BLaER1 treated with 17β-estradiol and CSF1 and Interleukin-3, amounts not matched to agents 10 nM and 100 nM (cell line): ENCODE measurements at regions not wholly inside any gene's neighbourhood (a gene's known extent, or its start where the extent isn't known, plus 50 kb on each side); places are given as distances from the start of the nearest gene placed in this dataset.

Source experiments
- H3K27ac ChIP-seq, 11 experiments: shearing (Covaris generic); formaldehyde crosslinking; 2 replicates each; pipeline ENCODE4 v1.8.1; 2022
- H3K27me3 ChIP-seq, 11 experiments: shearing (Covaris generic); formaldehyde crosslinking; 2 replicates each; pipeline ENCODE4 v1.8.1; 2022
- H3K36me3 ChIP-seq, 11 experiments: shearing (Covaris generic); formaldehyde crosslinking; 2 replicates each; pipeline ENCODE4 v1.8.1; 2022
- H3K4me1 ChIP-seq, 10 experiments: shearing (Covaris generic); formaldehyde crosslinking; 2 replicates each; pipeline ENCODE4 v1.8.1; 2022
- H3K4me2 ChIP-seq, 11 experiments: shearing (Covaris generic); formaldehyde crosslinking; 2 replicates each; pipeline ENCODE4 v1.8.1; 2022
- H3K4me3 ChIP-seq, 10 experiments: shearing (Covaris generic); formaldehyde crosslinking; 2 replicates each; pipeline ENCODE4 v1.8.1; 2022
- H3K9ac ChIP-seq, 11 experiments: shearing (Covaris generic); formaldehyde crosslinking; 2 replicates each; pipeline ENCODE4 v1.8.1; 2022
- H3K9me3 ChIP-seq, 11 experiments: shearing (Covaris generic); formaldehyde crosslinking; replicated peaks in 1 of 11; 2 replicates each; pipeline ENCODE4 v1.8.1; 2022
- H4K20me1 ChIP-seq, 11 experiments: shearing (Covaris generic); formaldehyde crosslinking; 2 replicates each; pipeline ENCODE4 v1.8.1; 2022
- Cebpa-rat ChIP-seq, 11 experiments: shearing (Covaris generic); IDR thresholded peaks; 2 replicates each; pipeline ENCODE4 v1.8.1; 2022

- Histone ChIP-seq H3K4me2 (no peak overlapping the region), H3K36me3 (no peaks in the 10 kb centered on the region), H3K27me3 (no peaks in the 10 kb centered on the region), H3K9me3 (peaks cover 13 to 17% (median 15%) of the 10 kb centered on the region in 11 experiments), H3K27ac (no peak overlapping the region), H4K20me1 (peaks cover 0 to 1% (median 0%) of the 10 kb centered on the region in 11 experiments; a peak in 4 of 22 replicates), H3K4me1 (peaks cover 0 to 38% (median 26%) of the 10 kb centered on the region in 10 experiments; a peak in 15 of 20 replicates), H3K4me3 (no peak overlapping the region), H3K9ac (no peak overlapping the region)
- no peak for TF ChIP-seq Cebpa-rat (IDR thresholded peaks at IDR 0.05)
Measured at GRCh38 chr11:70619591-70619990, 221.3 kb downstream of the CTTN start.

GRCh38 chr11:70620510-70621184, 222.3 kb downstream of the CTTN start:
- Histone ChIP-seq H3K4me2 (no peak overlapping the region), H3K9ac (no peak overlapping the region), H3K36me3 (no peaks in the 10 kb centered on the region), H4K20me1 (peaks cover 0 to 7% (median 0%) of the 10 kb centered on the region in 11 experiments; a peak in 5 of 22 replicates), H3K9me3 (peaks cover 2 to 7% (median 5%) of the 10 kb centered on the region in 11 experiments), H3K4me1 (peaks cover 0 to 42% (median 29%) of the 10 kb centered on the region in 10 experiments; a peak in 15 of 20 replicates), H3K4me3 (no peak overlapping the region), H3K27ac (no peak overlapping the region), H3K27me3 (no peaks in the 10 kb centered on the region)
- TF ChIP-seq Cebpa-rat (IDR thresholded peaks at IDR 0.05) = peak in 1 of 11 experiments; percentile 50; a peak in 3 of 22 replicates

GRCh38 chr11:70621241-70621640, 222.9 kb downstream of the CTTN start:
- Histone ChIP-seq H3K4me3 (no peak overlapping the region), H3K9me3 (peaks cover 0 to under 1% (median 0%) of the 10 kb centered on the region in 11 experiments; a peak in 3 of 22 replicates), H3K4me2 (no peak overlapping the region), H4K20me1 (peaks cover 0 to 7% (median 0%) of the 10 kb centered on the region in 11 experiments; a peak in 5 of 22 replicates), H3K36me3 (no peaks in the 10 kb centered on the region), H3K9ac (no peak overlapping the region), H3K27me3 (no peaks in the 10 kb centered on the region), H3K27ac (no peak overlapping the region), H3K4me1 (peaks cover 0 to 48% (median 29%) of the 10 kb centered on the region in 10 experiments; a peak in 15 of 20 replicates)
- no peak for TF ChIP-seq Cebpa-rat (IDR thresholded peaks at IDR 0.05)

- no peaks in the 10 kb centered on the region for H3K27me3 ChIP-seq
- no peak overlapping the region for H3K27ac ChIP-seq
- no peak overlapping the region for H3K4me2 ChIP-seq
- H3K36me3 ChIP-seq = no peaks in the 10 kb centered on the region
- no peaks in the 10 kb centered on the region; a peak in 3 of 22 replicates for H3K9me3 ChIP-seq
- no peak overlapping the region for H3K9ac ChIP-seq
- H4K20me1 ChIP-seq = peaks cover 0 to 7% (median 0%) of the 10 kb centered on the region in 11 experiments; a peak in 5 of 22 replicates
- H3K4me3 ChIP-seq = no peak overlapping the region
- TF ChIP-seq Cebpa-rat (IDR thresholded peaks at IDR 0.05) = no peak
- peaks cover 0 to 42% (median 21%) of the 10 kb centered on the region in 10 experiments; a peak in 15 of 20 replicates for H3K4me1 ChIP-seq
Measured at GRCh38 chr11:70622091-70622490, 223.8 kb downstream of the CTTN start.

GRCh38 chr11:70623906-70624597, 225.7 kb downstream of the CTTN start:
- TF ChIP-seq Cebpa-rat (IDR thresholded peaks at IDR 0.05) = no peak
- Histone ChIP-seq H3K9me3 (no peaks in the 10 kb centered on the region; a peak in 3 of 22 replicates), H3K4me2 (peak overlapping the region in 9 of 11 experiments; percentile 24 to 84 (median 61); a peak in 16 of 22 replicates), H3K4me1 (peaks cover 5 to 39% (median 21%) of the 10 kb centered on the region in 10 experiments; a peak in 19 of 20 replicates), H3K27ac (no peak overlapping the region), H3K27me3 (no peaks in the 10 kb centered on the region), H4K20me1 (peaks cover 0 to 16% (median 0%) of the 10 kb centered on the region in 11 experiments; a peak in 7 of 22 replicates), H3K4me3 (no peak overlapping the region), H3K9ac (no peak overlapping the region), H3K36me3 (no peaks in the 10 kb centered on the region)

- Histone ChIP-seq H3K4me2 (peak overlapping the region in 8 of 11 experiments; percentile 24 to 84 (median 61); a peak in 13 of 22 replicates), H3K9me3 (no peaks in the 10 kb centered on the region; a peak in 3 of 22 replicates), H4K20me1 (peaks cover 0 to 21% (median 0%) of the 10 kb centered on the region in 11 experiments; a peak in 7 of 22 replicates), H3K27me3 (no peaks in the 10 kb centered on the region), H3K36me3 (no peaks in the 10 kb centered on the region), H3K4me3 (no peak overlapping the region), H3K9ac (no peak overlapping the region), H3K4me1 (peaks cover 5 to 39% (median 23%) of the 10 kb centered on the region in 10 experiments; a peak in 19 of 20 replicates), H3K27ac (no peak overlapping the region)
- TF ChIP-seq Cebpa-rat (IDR thresholded peaks at IDR 0.05) = no peak
Measured at GRCh38 chr11:70624598-70624993, 226.3 kb downstream of the CTTN start.

GRCh38 chr11:70625051-70625450, 226.7 kb downstream of the CTTN start:
- H3K9me3 ChIP-seq = no peaks in the 10 kb centered on the region; a peak in 3 of 22 replicates

GRCh38 chr11:70625582-70626518, 227.5 kb downstream of the CTTN start:
- no peaks in the 10 kb centered on the region; a peak in 1 of 22 replicates for H3K9me3 ChIP-seq
- H3K4me2 ChIP-seq = no peak overlapping the region
- no peak overlapping the region for H3K4me3 ChIP-seq
- no peak overlapping the region for H3K27ac ChIP-seq
- peaks cover 0 to 31% (median 0%) of the 10 kb centered on the region in 11 experiments; a peak in 8 of 22 replicates for H4K20me1 ChIP-seq
- no peak for TF ChIP-seq Cebpa-rat (IDR thresholded peaks at IDR 0.05)
- H3K4me1 ChIP-seq = peaks cover 5 to 39% (median 23%) of the 10 kb centered on the region in 10 experiments; a peak in 19 of 20 replicates
- no peaks in the 10 kb centered on the region for H3K36me3 ChIP-seq
- H3K9ac ChIP-seq = no peak overlapping the region
- no peaks in the 10 kb centered on the region for H3K27me3 ChIP-seq

More at GRCh38 chr11:70625051-70625450, 226.7 kb downstream of the CTTN start:
- H4K20me1 ChIP-seq = peaks cover 0 to 25% (median 0%) of the 10 kb centered on the region in 11 experiments; a peak in 8 of 22 replicates
- H3K36me3 ChIP-seq = no peaks in the 10 kb centered on the region
- H3K27ac ChIP-seq = no peak overlapping the region
- TF ChIP-seq Cebpa-rat (IDR thresholded peaks at IDR 0.05) = no peak
- peak overlapping the region in 3 of 11 experiments; percentile 61 to 74 (median 68); a peak in 2 of 22 replicates for H3K4me2 ChIP-seq
- H3K4me3 ChIP-seq = no peak overlapping the region
- H3K9ac ChIP-seq = no peak overlapping the region
- no peaks in the 10 kb centered on the region for H3K27me3 ChIP-seq
- peaks cover 5 to 39% (median 23%) of the 10 kb centered on the region in 10 experiments; a peak in 19 of 20 replicates for H3K4me1 ChIP-seq
